ENCODE measurements at regions not wholly inside any gene's neighbourhood (a gene's known extent, or its start where the extent isn't known, plus 50 kb on each side); places are given as distances from the start of the nearest gene placed in this dataset.

DNA sequence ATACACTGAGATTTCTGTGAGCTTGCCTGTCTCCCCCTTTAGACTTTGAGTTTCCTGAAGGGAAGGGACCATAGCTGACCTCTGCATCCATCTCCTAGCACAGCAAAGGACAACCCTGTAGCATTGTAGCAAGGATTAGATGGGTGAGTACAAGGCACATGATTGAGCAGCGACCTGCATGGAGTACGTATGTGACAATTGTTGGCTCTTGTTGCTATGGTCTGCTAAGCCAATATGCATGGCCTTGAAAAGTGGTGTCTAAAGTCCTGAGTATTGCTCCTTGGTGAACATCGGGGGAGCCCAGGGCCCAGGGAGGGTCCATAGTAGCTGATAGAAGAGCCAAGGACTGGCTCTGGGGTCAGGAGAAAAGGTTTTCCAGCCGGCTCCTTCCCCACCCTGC, 365.0 kb upstream of the CHD6 start:
- TF ChIP-seq, protein P1, sequence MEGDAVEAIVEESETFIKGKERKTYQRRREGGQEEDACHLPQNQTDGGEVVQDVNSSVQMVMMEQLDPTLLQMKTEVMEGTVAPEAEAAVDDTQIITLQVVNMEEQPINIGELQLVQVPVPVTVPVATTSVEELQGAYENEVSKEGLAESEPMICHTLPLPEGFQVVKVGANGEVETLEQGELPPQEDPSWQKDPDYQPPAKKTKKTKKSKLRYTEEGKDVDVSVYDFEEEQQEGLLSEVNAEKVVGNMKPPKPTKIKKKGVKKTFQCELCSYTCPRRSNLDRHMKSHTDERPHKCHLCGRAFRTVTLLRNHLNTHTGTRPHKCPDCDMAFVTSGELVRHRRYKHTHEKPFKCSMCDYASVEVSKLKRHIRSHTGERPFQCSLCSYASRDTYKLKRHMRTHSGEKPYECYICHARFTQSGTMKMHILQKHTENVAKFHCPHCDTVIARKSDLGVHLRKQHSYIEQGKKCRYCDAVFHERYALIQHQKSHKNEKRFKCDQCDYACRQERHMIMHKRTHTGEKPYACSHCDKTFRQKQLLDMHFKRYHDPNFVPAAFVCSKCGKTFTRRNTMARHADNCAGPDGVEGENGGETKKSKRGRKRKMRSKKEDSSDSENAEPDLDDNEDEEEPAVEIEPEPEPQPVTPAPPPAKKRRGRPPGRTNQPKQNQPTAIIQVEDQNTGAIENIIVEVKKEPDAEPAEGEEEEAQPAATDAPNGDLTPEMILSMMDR (IDR thresholded peaks at IDR 0.05; ENCODE audit: insufficient read depth, low read depth, low read length): no peak
- TF ChIP-seq EZH2 (IDR thresholded peaks at IDR 0.05; ENCODE audit: insufficient read depth, low read length): no peak
